Endothelial cell of umbilical vein (primary cell): ENCODE measurements at regions not wholly inside any gene's neighbourhood (a gene's known extent, or its start where the extent isn't known, plus 50 kb on each side); places are given as distances from the start of the nearest gene placed in this dataset.
"Not testable (repeated sequence)": the region's sequence is repeated elsewhere in the genome, so short reads cannot be mapped to it uniquely, and the experiment has no call there.

Experiments
- BruUV-seq: library from RNA; stranded (reverse); fragments of 400-500 nt; replicated peaks from 2 replicates; lab custom pipeline; 2021; lab: Mats Ljungman, UMichigan
- CTCF ChIA-PET: fragments of 300-600, 350-600 bp; sonication (Branson Sonifier 250); formaldehyde crosslinking; loops from one replicate; lab custom pipeline; 2021; ENCODE audit warnings: antibody characterized with exemption, inconsistent platforms; lab: Charles Lee
- POLR2A ChIA-PET: fragments of 300-600, 350-600 bp; sonication (Branson Sonifier 250); formaldehyde crosslinking; loops from one replicate; lab custom pipeline; 2021; ENCODE audit warnings: antibody characterized with exemption, inconsistent platforms; lab: Charles Lee
- DNase-seq: peaks from one replicate; pipeline ENCODE4 v3.0.0-alpha.2; 2011; ENCODE audit warnings: low read depth, low spot score
- FAIRE-seq: peaks from 2 replicates; lab custom pipeline; 2011; peaks lifted over from hg19 to GRCh38; lab: Jason Lieb, UNC
- H2AFZ ChIP-seq: 2 replicates; pipeline ENCODE4 v1.6.0; 2012; ENCODE audit warnings: low read depth, low read length, control low read depth, inconsistent platforms
- H3K27ac ChIP-seq: 2 replicates; pipeline ENCODE4 v1.5.1; 2011; ENCODE audit warnings: low read depth, mild to moderate bottlenecking, control low read depth, low read length, moderate library complexity; ENCODE audit not compliant: insufficient read depth
- H3K27me3 ChIP-seq, 2 experiments: 2 replicates each; pipeline versions ENCODE4 v1.6.0 to v1.6.1; 2011; ENCODE audit warnings: low read length in 2 of 2, mixed read lengths in 1 of 2; ENCODE audit not compliant: control insufficient read depth in 2 of 2, insufficient read depth in 2 of 2
- H3K36me3 ChIP-seq, 2 experiments: 2 replicates in 1 of 2; 3 replicates in 1 of 2; pipeline ENCODE4 v1.5.1; 2011; ENCODE audit warnings: low read length in 2 of 2, mild to moderate bottlenecking in 1 of 2, moderate library complexity in 1 of 2; ENCODE audit not compliant: control insufficient read depth in 2 of 2, insufficient read depth in 2 of 2; ENCODE audit errors: extremely low read depth in 1 of 2
- H3K4me1 ChIP-seq: 3 replicates; pipeline ENCODE4 v1.5.1; 2011; ENCODE audit warnings: mild to moderate bottlenecking, low read length; ENCODE audit not compliant: control insufficient read depth, insufficient read depth; ENCODE audit errors: extremely low read depth
- H3K4me2 ChIP-seq: 2 replicates; pipeline ENCODE4 v1.6.1; 2011; ENCODE audit warnings: low read length, control low read depth, mixed read lengths; ENCODE audit not compliant: insufficient read depth
- H3K4me3 ChIP-seq, 3 experiments: fragments of 200-600 bp in 1 of 3; sonication (generic), shearing (Covaris generic) in 1 of 3; replicated peaks in 1 of 3; 2 replicates each; pipeline ENCODE4 v1.5.1; 2011 to 2016; ENCODE audit warnings: control low read depth in 3 of 3, low read length in 3 of 3, mild to moderate bottlenecking in 2 of 3, inconsistent platforms in 1 of 3, low read depth in 1 of 3, moderate library complexity in 1 of 3; ENCODE audit not compliant: insufficient read depth in 1 of 3
- H3K79me2 ChIP-seq: 2 replicates; pipeline ENCODE4 v1.6.0; 2012; ENCODE audit warnings: low read length, inconsistent platforms; ENCODE audit not compliant: control insufficient read depth, insufficient read depth
- H3K9ac ChIP-seq: replicated peaks from 2 replicates; pipeline ENCODE3; 2011; ENCODE audit warnings: low read length, control low read depth; ENCODE audit not compliant: insufficient read depth; ENCODE audit errors: extremely low read depth
- H3K9me1 ChIP-seq: replicated peaks from 3 replicates; pipeline ENCODE4 v1.6.0; 2011; ENCODE audit warnings: mild to moderate bottlenecking, low read length; ENCODE audit not compliant: control insufficient read depth, insufficient read depth; ENCODE audit errors: extremely low read depth
- H3K9me3 ChIP-seq: replicated peaks from 2 replicates; pipeline ENCODE4 v1.5.1; 2012; ENCODE audit warnings: low read length, inconsistent platforms; ENCODE audit not compliant: control insufficient read depth, insufficient read depth
- H4K20me1 ChIP-seq: replicated peaks from 2 replicates; pipeline ENCODE3; 2011; ENCODE audit warnings: mild to moderate bottlenecking, low read length; ENCODE audit not compliant: control insufficient read depth, insufficient read depth; ENCODE audit errors: extremely low read depth
- dilution Hi-C: fragments of 300-500 bp; cut with MboI; formaldehyde crosslinking; loops from one replicate; pipeline ENCODE4 v1.15.0; 2019; ENCODE audit warnings: low sequenced_read_pairs; ENCODE audit not compliant: extremely low pct_ligation_motif_present
- intact Hi-C: fragments of 100-400 bp; cut with micrococcal nuclease; formaldehyde crosslinking; loops from one replicate; pipeline ENCODE4 v1.10.0; 2022

DNA sequence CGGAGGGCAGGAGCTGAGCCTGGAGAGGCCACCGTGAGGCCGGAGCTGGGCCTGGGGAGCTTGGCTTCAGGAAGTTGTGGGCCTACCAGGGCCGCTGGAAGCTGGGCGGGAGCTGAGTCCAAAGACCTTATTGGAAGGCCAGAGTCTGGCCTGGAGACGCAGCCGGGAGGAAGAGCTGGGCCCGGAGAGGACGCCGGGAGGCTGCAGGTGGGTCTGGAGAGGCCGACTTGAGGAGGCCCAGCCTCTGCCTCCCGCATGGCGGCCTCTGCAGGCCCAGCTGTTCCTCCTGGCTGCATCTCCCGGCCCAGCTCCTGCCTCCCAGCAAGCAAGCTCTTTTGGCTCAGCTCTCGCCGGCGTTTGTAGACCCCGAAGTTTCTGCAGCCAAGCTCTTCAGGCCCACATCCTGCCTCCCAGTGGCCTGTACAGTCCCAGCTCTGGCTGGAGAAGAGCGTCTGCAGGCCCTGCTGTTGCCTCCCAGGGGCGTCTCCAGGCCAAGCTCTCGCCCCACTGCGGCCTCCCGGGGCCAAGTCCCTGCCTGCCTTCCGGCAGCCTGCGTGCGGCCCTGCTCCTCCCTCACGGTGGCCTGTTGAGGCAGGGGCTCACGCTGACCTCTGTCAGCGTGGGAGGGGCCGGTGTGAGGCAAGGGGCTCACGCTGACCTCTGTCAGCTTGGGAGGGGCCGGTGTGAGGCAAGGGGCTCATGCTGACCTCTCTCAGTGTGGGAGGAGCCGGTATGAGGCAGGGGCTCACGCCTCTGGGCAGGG lies 70.4 kb upstream of the COBL start:
- FAIRE-seq, dilution Hi-C loops: not testable (repeated sequence)

DNA sequence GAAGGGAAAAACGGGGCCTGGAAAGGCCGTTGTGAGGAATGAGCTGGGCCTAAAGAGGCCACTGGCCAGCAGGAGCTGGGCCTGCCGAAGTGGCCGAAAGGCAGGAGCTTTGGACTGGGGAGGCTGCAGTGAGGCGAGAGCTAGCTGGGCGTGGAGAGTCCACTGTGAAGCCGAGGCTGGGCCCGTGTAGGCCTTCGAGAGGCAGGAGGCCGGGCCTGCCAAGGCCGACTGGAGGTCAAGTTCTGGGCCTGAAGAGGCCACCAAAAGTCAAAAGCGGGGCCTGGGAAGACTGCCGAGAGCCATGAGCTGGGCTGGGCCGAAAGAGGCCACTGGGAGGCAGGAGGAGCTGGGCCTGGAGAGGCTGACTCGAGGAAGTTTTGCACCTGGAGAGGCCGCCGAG lies 69.6 kb upstream of the COBL start:
- H3K4me2 ChIP-seq, DNase-seq, dilution Hi-C loops, H3K4me1 ChIP-seq, H3K27ac ChIP-seq, H3K9me3 ChIP-seq, H3K79me2 ChIP-seq, H3K4me3 ChIP-seq, FAIRE-seq, POLR2A ChIA-PET, H3K9me1 ChIP-seq, CTCF ChIA-PET, H3K9ac ChIP-seq, H3K36me3 ChIP-seq, BruUV-seq, intact Hi-C loops, H2AFZ ChIP-seq, H4K20me1 ChIP-seq, H3K27me3 ChIP-seq: not testable (repeated sequence)

More for the DNA sequence above, 70.4 kb upstream of the COBL start:
- POLR2A ChIA-PET, H3K79me2 ChIP-seq, CTCF ChIA-PET, intact Hi-C loops, BruUV-seq, H3K4me1 ChIP-seq, H2AFZ ChIP-seq, H3K9ac ChIP-seq, DNase-seq, H4K20me1 ChIP-seq, H3K9me3 ChIP-seq, H3K9me1 ChIP-seq, H3K27me3 ChIP-seq, H3K4me2 ChIP-seq, H3K4me3 ChIP-seq, H3K36me3 ChIP-seq, H3K27ac ChIP-seq: not testable (repeated sequence)

DNA sequence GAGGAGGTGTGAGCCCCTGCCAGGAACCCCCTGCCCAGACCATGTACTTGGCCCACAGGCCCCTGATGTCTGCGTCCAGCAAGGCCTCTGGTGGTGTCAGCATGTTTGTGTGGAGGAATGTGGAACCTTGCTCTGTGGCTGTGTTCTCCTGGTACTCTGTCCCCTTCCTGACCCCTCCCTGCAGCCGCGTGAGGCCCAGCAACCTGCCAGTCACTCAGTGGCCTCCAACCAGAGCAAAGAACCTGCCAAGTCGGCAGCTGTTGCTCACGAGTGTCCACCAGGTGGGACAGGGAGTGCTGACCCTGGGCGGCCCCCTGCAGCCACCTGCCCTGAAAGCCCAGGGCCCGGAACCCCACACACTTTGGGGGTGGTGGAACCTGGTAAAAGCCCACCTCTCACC lies 65.6 kb upstream of the COBL start:
- CTCF ChIA-PET, dilution Hi-C loops: not testable (repeated sequence)

More for the DNA sequence above, 65.6 kb upstream of the COBL start:
- H3K4me3 ChIP-seq, H3K36me3 ChIP-seq, H3K9me3 ChIP-seq, H3K9me1 ChIP-seq, FAIRE-seq, H3K4me2 ChIP-seq, H3K27me3 ChIP-seq, H4K20me1 ChIP-seq, H3K4me1 ChIP-seq, H2AFZ ChIP-seq, POLR2A ChIA-PET, H3K27ac ChIP-seq, H3K79me2 ChIP-seq, BruUV-seq, intact Hi-C loops, DNase-seq, H3K9ac ChIP-seq: not testable (repeated sequence)
